Right ventricle myocardium superior (tissue), 1 donor: ENCODE measurements at regions not wholly inside any gene's neighbourhood (a gene's known extent, or its start where the extent isn't known, plus 50 kb on each side); places are given as distances from the start of the nearest gene placed in this dataset.
"Not testable (repeated sequence)": the region's sequence is repeated elsewhere in the genome, so short reads cannot be mapped to it uniquely, and the experiment has no call there.

Experiments used
- ATAC-seq: fragments of 200-7000 bp; cut with Tn5 transposase; one replicate; pipeline ENCODE4 v1.9.1; 2020; ENCODE audit warnings: mild to moderate bottlenecking; ENCODE audit not compliant: poor library complexity
- DNase-seq: peaks from one replicate; pipeline ENCODE4 v3.0.0-alpha.2; 2020
- intact Hi-C: fragments of 100-400 bp; cut with DNase I; formaldehyde crosslinking; loops from one replicate; pipeline ENCODE4 v1.11.2; 2022
- donor health status: DM: no; HTN: yes; CAD: no; lungs with severe emphysema.

DNA sequence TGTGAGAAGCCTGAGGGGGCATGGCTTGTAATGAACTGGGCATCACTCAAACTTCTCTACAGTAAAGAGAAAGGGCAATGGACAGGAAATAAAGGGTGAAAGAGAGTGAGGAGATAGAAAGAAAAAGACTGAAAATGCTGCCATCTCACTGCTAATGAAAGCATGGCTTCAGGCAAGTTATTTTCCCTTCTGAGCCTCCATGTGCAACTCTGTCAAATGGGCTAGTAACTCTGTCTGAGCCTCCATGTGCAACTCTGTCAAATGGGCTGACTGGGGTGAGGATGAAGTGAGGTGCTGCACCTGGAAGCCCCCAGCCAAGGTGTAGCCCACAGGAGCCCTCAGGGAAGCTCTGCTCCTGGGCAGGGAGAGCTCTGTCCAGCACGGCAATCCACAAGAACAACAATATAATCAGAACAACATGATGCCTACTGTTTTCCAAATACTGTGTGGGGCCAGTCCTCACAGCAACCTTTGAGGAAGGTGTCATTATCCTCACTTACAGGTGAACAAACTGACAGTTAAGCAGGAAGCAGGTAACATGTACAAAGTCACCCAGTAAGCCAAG lies 73.8 kb upstream of the XPA start:
- no peak for ATAC-seq
- intact Hi-C loops = no loop called here

GRCh38 chr9:97771641-97772040 lies 74.5 kb upstream of the XPA start:
- intact Hi-C loops = no loop called here
- ATAC-seq (no peak), DNase-seq (no peak)

More for the DNA sequence above, 73.8 kb upstream of the XPA start:
- DNase-seq = no peak

- no peak for ATAC-seq
- intact Hi-C loops = no loop called here
- no peak for DNase-seq
Measured at GRCh38 chr9:97772145-97772544, 75.0 kb upstream of the XPA start.

GRCh38 chr9:97773091-97773490 lies 76.0 kb upstream of the XPA start:
- ATAC-seq (no peak), DNase-seq (no peak)
- intact Hi-C loops = no loop called here

GRCh38 chr9:97773723-97774122 lies 76.6 kb upstream of the XPA start:
- intact Hi-C loops = no loop called here
- ATAC-seq = no peak
- DNase-seq = peak; percentile 69

DNA sequence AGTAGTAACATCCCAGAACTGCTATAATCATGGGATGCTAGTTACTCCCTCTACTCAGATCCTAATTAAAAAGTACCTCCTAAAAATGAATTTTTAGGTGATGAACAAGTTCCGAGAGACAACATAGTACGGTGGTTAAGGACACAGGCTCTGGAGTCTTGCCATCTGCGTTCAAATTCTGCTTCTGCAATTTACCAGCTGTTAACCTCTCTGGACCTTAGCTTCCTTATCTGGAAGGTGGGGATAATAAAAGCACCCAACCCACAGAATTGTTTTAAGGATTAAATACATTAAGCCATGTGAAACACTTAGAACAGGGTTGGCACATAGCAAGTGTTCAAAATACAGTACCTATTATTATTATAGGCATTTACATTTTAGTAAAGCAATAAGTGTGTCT lies 77.5 kb upstream of the XPA start:
- no peak for ATAC-seq
- DNase-seq = no peak
- intact Hi-C loops = no loop called here

DNA sequence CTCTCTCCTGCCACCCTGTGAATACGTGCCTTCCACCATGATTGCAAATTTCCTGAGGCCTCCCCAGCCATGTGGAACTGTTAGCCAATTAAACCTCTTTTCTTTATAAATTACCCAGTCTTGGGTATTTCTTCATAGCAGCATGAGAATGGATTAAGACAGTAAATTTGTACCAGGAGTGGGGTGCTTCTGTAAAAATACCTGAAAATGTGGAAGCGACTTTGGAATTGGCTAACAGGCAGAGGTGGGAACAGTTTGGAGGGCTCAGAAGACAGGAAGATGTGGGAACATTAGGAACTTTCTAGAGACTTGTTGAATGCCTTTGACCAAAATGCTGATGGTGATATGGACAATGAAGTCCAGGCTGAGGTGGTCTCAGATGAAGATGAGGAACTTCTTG lies 74.3 kb upstream of the FOXE1 start:
- ATAC-seq, DNase-seq, intact Hi-C loops: not testable (repeated sequence)

GRCh38 chr9:97779608-97780007 lies 73.4 kb upstream of the FOXE1 start:
- ATAC-seq = no peak
- intact Hi-C loops = no loop called here

GRCh38 chr9:97781902-97782301 lies 71.1 kb upstream of the FOXE1 start:
- intact Hi-C loops = no loop called here
- DNase-seq = no peak
- ATAC-seq = no peak

More at GRCh38 chr9:97779608-97780007, 73.4 kb upstream of the FOXE1 start:
- DNase-seq = no peak

- ATAC-seq (no peak), DNase-seq (no peak)
- intact Hi-C loops = no loop called here
Measured at GRCh38 chr9:97786341-97786740, 66.7 kb upstream of the FOXE1 start.

- no peak for ATAC-seq
- no peak for DNase-seq
- intact Hi-C loops = no loop called here
Measured at GRCh38 chr9:97787551-97787950, 65.5 kb upstream of the FOXE1 start.

GRCh38 chr9:97788763-97789663 lies 64.0 kb upstream of the FOXE1 start:
- intact Hi-C loops = no loop called here
- ATAC-seq (no peak), DNase-seq (no peak)

- no peak for ATAC-seq
- DNase-seq = no peak
- intact Hi-C loops = no loop called here
Measured at GRCh38 chr9:97790542-97790941, 62.5 kb upstream of the FOXE1 start.

DNA sequence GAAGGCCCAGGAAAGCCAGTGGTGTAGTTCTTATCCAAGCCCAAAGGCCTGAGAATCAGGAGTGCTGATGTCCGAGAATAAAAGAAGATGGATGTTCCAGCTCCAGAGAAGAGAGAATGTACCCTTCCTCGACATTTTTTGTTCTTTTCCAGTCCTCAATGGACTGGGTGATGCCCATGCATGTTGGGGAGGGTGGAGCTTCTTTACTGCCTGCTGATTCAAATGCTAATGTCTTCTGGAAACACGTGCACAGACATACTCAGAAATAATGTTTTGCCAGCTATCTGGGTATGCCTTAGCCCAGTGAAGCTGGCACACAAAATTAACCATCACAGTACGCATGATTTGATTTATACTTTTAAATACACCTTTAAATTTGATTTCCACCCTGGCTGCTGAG lies 61.5 kb upstream of the FOXE1 start:
- intact Hi-C loops = no loop called here
- no peak for DNase-seq
- no peak for ATAC-seq

DNA sequence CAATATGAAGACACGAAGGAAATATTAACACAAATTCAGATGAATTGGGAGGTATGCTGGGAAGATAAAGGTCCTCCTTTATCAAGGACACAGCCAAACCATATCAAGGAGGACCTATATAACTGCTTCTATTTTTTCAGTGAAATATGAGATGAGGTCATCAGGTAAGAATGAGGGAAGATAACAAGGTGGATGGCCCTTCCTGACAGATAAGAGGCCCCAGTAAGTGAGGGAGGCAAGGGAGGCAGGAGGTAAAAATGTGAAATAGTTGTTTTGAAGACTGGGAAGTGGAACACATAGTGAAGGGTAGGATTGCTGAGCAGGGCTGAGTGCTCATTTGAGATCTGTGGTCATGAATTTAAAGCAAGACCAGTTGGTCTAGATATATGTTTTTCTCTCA lies 60.0 kb upstream of the FOXE1 start:
- intact Hi-C loops = no loop called here
- no peak for DNase-seq
- ATAC-seq = no peak

DNA sequence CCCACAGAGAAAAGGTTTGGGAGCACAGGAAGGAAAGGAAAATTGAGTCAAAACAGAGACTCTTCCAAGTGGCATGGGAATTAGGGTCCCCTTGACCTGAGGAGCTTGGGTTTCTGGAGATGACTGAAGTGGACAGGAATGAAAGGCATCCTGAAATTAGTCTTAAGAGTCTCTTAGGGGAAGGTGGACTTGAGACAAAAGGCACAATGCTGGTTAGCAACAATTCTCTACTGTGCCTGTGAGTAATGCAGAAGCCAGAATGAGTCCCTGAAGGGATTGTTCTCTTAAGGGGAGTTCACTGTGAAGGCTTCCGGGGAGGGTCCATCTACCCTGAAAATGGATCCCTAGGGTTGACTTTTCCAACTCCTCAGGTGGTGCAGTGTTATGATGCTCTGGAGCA lies 58.4 kb upstream of the FOXE1 start:
- no peak for DNase-seq
- ATAC-seq = no peak
- intact Hi-C loops = no loop called here

DNA sequence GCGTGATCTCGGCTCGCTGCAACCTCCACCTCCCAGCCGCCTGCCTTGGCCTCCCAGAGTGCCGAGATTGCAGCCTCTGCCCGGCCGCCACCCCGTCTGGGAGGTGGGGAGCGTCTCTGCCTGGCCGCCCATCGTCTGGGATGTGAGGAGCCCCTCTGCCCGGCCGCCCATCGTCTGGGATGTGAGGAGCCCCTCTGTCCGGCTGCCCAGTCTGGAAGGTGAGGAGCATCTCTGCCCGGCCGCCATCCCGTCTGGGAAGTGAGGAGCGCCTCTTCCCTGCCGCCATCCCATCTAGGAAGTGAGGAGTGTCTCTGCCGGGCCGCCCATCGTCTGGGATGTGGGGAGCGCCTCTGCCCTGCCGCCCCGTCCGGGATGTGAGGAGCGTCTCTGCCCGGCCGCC lies 56.9 kb upstream of the FOXE1 start:
- ATAC-seq, intact Hi-C loops, DNase-seq: not testable (repeated sequence)

- ATAC-seq = no peak
- no peak for DNase-seq
- intact Hi-C loops = no loop called here
Measured at GRCh38 chr9:97801180-97801579, 51.8 kb upstream of the FOXE1 start.

DNA sequence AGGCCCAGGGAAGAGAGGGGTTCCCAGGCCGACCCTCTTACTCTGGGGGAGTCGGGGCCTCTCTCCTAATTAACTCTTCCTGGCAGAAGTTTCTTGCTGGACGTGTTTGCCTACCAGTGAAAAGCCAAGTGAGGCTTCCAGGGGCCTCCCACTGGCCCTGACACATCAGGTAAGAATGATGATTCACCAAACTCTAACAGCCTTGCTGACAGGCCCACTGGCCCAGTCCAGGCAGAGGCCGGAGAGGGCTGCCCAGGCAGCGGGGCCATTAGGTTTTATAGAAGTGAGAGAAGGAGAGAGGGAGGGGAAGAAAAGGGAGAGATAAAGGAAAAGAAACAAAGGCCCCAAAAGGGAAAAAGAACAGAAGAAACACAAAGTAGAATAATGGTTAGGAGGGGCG lies 50.8 kb upstream of the FOXE1 start:
- DNase-seq (no peak), ATAC-seq (no peak)
- intact Hi-C loops = no loop called here
